ENCODE measurements at regions not wholly inside any gene's neighbourhood (a gene's known extent, or its start where the extent isn't known, plus 50 kb on each side); places are given as distances from the start of the nearest gene placed in this dataset.
"Not testable (repeated sequence)": the region's sequence is repeated elsewhere in the genome, so short reads cannot be mapped to it uniquely, and the experiment has no call there.

- DNase-seq (ENCODE audit: insufficient read length, low spot score) (no peak), FAIRE-seq (no peak)
- no peak for TF ChIP-seq CTCF (IDR thresholded peaks at IDR 0.05; ENCODE audit: insufficient read depth, missing control alignments)
These were observed 409.7 kb upstream of the NFE2L3 start for GRCh38 chr7:25742316-25742715.

- DNase-seq (ENCODE audit: insufficient read length, low spot score); FAIRE-seq: not testable (repeated sequence)
These were observed 408.1 kb upstream of the NFE2L3 start for GRCh38 chr7:25743670-25744451.

- no peak for FAIRE-seq
- TF ChIP-seq CTCF (IDR thresholded peaks at IDR 0.05; ENCODE audit: insufficient read depth, missing control alignments) = no peak
- no peak for DNase-seq (ENCODE audit: insufficient read length, low spot score)
These were observed 401.1 kb upstream of the NFE2L3 start for GRCh38 chr7:25750744-25751508.

- DNase-seq (ENCODE audit: insufficient read length, low spot score) = no peak
- FAIRE-seq = no peak
- TF ChIP-seq CTCF (IDR thresholded peaks at IDR 0.05; ENCODE audit: insufficient read depth, missing control alignments) = no peak
These were observed 399.8 kb upstream of the NFE2L3 start for GRCh38 chr7:25752154-25752553.

GRCh38 chr7:25752967-25753791, 398.8 kb upstream of the NFE2L3 start:
- no peak for DNase-seq (ENCODE audit: insufficient read length, low spot score)
- no peak for TF ChIP-seq CTCF (IDR thresholded peaks at IDR 0.05; ENCODE audit: insufficient read depth, missing control alignments)
- FAIRE-seq = no peak

GRCh38 chr7:25753837-25754236, 398.2 kb upstream of the NFE2L3 start:
- DNase-seq (ENCODE audit: insufficient read length, low spot score) = no peak
- FAIRE-seq = no peak

More at GRCh38 chr7:25753837-25754236, 398.2 kb upstream of the NFE2L3 start:
- no peak for TF ChIP-seq CTCF (IDR thresholded peaks at IDR 0.05; ENCODE audit: insufficient read depth, missing control alignments)

All from D721Med (cell line).